ENCODE measurements at regions not wholly inside any gene's neighbourhood (a gene's known extent, or its start where the extent isn't known, plus 50 kb on each side); places are given as distances from the start of the nearest gene placed in this dataset.

DNA sequence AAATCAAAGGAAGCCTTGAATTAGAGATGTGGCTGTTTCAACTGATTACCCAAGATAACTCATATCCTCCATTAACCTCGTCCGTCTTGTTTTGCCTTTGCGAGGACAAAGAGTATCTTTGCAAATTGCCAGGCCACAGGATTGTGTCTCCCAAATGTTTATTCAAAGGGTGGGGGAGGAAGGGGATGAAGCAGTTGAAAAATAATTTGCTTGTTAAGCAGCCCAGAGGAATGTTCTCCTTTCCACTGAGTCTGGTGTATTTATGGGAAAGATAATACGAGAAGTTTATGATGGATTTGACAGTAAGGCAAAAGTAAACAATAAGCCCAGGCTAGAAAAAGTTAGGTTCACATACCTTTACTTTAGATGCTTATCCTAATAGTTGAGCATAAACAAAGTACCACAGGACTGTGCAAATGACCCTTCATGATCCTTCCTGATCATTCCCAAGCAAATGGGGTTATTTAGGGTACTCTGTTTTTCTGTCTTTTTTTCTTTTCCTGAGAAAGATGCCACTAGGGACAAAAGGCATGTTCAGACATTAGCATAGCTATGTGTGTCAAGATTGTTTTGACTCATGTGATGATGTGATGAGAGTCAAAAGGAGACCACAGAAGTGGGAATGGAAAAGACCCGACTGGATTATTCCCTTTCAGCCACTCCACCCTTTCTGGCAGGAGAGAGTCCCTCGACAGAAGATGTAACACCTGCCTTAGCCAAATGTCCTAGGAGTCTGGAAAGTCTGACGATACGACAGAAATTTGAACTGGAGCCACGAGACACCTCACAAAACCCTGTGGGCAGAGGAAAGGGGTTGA lies 243.0 kb upstream of the GLI3 start:
- no peak for DNase-seq (ENCODE audit: low read depth, low spot score)

DNA sequence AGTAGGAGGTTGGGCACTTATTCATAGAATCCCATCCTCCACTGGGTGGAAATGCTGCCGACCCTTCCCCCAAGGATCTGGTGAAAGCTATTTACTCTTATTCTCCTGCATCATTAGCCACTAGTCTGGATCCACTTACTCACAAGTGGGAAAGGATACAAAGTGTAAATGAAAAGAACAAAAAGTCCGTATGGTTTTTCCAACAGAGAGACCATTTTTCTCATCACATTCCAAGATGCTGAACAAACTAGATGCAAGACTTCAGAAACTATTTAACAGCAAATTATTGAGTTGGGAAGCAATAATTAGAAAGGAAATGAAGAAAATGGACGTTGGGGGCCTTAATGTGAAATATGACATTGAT lies 242.4 kb upstream of the GLI3 start:
- DNase-seq (ENCODE audit: low read depth, low spot score), result no peak
- no peak overlapping the region for H3K4me3 ChIP-seq (ENCODE audit: low read length)

More for the DNA sequence above, 243.0 kb upstream of the GLI3 start:
- no peak overlapping the region for H3K4me3 ChIP-seq (ENCODE audit: low read length)

DNA sequence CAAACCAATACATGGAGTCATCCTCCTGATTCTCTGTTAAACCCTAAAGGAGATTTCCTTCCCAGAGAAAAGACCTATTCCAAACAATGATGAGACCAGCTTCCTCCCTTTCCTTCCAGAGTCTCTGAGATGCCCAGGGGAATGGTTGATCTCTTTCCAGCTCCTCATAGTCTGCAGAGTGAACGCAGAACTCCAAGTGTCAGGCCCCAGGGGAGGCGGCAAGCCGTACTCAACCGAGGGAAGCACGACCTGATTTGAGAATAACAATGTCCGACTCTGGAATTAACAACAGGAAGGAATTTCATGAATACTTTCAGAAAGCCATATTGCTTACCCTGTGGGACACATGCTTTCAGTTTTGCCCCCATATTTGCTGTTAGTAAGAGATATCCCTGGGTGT lies 241.7 kb upstream of the GLI3 start:
- no peak for DNase-seq (ENCODE audit: low read depth, low spot score)
- no peak overlapping the region for H3K4me3 ChIP-seq (ENCODE audit: low read length)

DNA sequence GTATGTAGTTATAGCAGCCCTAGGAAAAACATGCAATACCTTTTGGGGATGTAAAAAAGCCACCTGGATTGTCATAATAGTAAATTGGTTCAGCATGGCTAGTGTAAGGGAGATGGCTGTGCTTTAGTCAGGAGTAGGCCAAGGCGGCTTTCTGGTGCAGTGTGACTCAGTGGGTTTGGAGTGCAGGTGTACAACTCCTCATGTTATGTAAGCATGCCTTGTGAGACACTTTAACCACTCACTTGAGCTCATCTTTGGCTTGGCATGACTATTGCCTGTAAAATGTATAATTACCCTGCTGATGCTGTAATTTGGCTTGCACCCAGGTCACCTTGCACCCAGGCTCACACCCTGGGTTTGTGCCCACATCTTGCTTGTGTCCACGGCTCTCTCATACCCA lies 239.2 kb upstream of the GLI3 start:
- H3K4me3 ChIP-seq (ENCODE audit: low read length), result no peak overlapping the region
- no peak for DNase-seq (ENCODE audit: low read depth, low spot score)

DNA sequence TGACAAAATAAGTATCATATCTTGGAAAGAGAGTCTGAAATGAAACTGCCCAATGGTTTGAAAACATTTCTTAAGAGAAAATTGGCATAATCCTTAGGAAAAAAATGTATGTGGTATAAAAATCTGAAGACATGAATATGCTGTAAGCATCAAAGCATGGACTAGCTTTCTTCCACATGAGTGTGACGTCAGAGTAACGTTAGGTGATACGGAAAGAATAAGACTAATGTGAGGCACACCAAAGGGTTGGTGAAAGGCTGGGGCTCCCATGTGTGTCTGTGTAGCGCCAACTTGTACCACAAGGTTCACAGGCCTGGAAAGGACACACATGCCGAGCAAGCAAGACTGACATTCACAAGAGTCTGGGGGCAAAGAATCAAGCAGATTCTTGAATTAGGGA lies 238.1 kb upstream of the GLI3 start:
- H3K4me3 ChIP-seq (ENCODE audit: low read length), result no peak overlapping the region
- DNase-seq (ENCODE audit: low read depth, low spot score), result no peak

DNA sequence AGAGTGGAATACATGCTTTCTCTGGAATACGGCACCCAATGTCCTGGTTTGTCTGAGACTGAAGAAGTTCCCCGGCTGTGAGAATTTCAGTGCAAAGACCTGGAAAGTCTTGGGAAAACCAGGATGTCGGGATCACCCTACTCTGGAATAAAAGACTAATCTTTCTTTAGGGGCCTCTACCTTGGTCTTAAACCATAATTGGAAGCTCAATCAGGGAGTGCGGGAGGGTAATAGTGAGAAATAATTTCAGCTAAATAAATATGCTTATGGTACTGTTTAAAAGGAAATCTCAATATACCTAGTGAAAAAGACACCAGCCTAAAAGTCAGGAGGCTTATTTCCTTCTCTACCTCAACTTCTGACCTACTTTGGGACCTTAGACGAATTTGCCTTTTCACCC lies 236.1 kb upstream of the GLI3 start:
- no peak for DNase-seq (ENCODE audit: low read depth, low spot score)
- H3K4me3 ChIP-seq (ENCODE audit: low read length), result no peak overlapping the region

DNA sequence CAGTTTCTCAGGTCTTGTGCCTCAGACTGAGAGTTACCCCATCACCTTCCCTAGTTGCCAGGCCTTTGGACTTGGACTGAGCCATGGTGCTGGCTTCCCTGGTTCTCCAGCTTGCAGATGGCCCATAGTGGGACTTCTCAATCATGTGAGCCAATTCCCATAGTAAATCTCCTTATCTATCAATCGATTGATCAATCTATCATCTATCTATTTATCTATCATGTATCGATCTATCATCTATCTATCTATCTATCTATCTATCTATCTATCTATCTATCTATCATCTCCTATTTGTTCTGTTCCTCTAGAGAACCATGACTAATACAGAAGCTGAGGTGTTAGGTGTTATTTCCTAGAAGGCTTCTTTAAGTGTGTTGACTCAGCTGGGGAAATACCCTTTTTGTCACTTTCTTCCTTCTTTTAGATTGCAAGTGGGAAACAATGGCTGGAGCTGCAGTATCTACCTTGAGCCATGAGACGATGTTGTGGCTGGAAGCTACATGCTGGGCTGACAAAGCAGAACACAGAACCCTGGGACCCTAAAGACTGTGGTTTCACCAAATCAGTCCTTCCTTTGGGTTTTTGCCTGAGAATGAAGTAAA lies 234.7 kb upstream of the GLI3 start:
- no peak for DNase-seq (ENCODE audit: low read depth, low spot score)

DNA sequence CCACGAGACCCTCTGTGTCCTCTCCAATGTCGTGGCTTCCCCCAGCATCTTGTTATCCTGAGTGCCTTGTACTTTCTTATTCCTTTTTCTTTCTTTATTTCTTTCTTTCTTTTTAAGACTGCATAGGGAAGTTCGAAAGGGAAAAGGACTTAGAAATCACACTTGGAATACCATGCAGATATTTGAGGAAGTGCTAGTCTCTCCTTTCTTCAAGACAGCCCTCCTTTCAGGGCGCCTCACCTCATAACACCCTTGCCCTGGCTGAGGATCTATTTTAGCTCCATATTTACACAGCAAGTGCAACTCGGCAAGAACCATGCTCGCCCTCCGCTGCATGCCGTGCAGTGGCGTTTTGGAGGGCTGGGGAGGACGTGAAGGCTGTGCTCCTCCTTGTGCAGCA lies 232.3 kb upstream of the GLI3 start:
- H3K4me3 ChIP-seq (ENCODE audit: low read length), result no peak overlapping the region
- DNase-seq (ENCODE audit: low read depth, low spot score), result no peak

More for the DNA sequence above, 234.7 kb upstream of the GLI3 start:
- no peak overlapping the region for H3K4me3 ChIP-seq (ENCODE audit: low read length)

DNA sequence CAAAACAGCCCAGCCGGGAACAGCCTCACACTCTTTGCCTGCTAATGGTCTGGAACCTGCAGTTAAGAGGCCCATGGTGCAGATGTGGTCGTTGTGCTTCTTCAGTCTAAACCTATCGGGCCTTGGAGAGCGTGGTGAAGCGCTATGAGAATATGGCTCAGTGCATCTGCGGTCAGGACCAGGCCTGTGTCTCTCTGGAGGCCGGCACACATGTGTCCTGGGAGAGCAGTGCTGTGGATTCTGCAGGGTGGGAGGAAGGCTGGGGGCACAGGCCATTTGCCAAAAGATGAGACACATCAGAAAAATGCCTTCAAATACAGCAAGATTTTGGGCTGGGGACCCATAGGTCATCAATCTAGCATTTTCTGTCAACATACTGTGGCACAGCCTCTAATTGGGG lies 231.5 kb upstream of the GLI3 start:
- DNase-seq (ENCODE audit: low read depth, low spot score), result no peak
- H3K4me3 ChIP-seq (ENCODE audit: low read length), result no peak overlapping the region

DNA sequence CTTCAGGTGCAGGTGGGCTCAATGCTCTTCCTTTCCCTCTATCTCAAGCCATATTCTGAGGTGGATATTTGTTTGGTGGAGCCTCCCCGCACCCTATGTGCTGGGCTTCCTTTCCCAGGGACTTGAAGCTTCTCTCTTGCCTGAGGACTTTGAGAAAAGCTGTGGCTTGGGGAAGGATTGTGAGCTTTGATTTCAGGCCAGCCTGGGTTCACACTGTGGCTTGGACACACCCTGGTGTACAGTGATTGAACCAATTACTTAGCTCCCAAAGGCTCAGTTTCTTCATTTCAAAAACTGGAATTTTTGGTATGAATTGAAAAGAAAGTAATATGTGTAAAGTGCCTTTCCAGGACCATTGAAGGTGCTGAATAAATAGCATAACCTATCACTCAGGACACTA lies 224.5 kb upstream of the GLI3 start:
- no peak for DNase-seq (ENCODE audit: low read depth, low spot score)

DNA sequence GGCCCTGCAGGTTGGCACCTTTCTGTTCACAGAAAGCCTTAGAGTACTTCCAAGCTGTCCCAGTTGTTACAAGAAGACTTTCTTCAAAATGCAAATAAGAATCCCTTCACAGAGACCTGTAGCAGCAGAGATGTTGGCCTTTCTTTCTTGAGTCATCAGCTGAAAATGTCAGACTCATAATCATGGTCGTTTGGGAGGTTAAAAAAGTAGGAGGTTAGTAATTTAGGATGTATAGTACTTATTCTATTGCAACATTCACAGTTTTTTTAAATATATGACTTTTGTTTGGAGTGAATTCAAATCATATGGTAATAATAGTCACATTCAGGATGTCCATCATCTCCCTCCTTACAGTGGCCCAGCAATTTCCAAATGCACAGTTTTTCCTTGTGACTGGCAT lies 223.9 kb upstream of the GLI3 start:
- no peak for DNase-seq (ENCODE audit: low read depth, low spot score)

More for the DNA sequence above, 224.5 kb upstream of the GLI3 start:
- H3K4me3 ChIP-seq (ENCODE audit: low read length), result no peak overlapping the region

DNA sequence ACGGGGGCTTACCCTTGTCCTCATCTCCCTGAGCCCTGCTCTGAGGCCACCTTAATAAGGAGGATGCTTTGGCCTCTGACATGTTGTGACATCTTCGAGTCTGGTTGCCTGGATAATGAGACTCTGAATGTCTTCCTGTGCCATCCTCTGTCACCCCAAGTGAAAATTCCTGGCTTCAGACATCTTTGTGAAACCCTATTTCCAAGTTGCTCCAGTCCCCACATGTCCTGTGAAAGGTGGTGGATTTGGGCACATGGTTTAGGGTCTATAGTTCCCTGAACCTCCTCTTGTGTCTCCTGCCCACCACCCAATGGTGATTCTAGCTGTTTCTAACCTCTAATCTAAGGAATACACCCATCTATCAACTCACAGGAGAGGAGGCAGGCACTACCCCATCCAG lies 223.1 kb upstream of the GLI3 start:
- no peak for DNase-seq (ENCODE audit: low read depth, low spot score)
- H3K4me3 ChIP-seq (ENCODE audit: low read length), result no peak overlapping the region

More for the DNA sequence above, 223.9 kb upstream of the GLI3 start:
- H3K4me3 ChIP-seq (ENCODE audit: low read length), result no peak overlapping the region

DNA sequence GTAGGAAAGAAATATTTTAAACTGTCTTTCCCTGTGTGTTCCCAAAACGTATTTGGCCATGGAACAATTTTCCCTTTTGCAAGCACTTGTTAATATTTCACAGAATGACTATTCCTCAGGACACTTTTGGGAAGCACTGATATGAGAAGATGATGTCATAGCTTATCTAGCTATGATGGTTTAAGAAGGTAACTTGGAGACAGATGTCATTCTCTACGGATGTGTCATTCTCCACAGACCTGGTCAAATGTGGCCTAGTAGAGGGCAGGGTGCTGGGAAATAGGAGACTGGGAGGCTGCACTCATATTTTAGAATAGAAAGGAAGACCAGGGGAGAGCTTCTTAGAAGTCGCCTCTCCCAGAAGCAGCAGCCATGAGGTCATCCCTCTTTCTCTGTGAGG lies 220.7 kb upstream of the GLI3 start:
- no peak for DNase-seq (ENCODE audit: low read depth, low spot score)
- no peak overlapping the region for H3K4me3 ChIP-seq (ENCODE audit: low read length)

DNA sequence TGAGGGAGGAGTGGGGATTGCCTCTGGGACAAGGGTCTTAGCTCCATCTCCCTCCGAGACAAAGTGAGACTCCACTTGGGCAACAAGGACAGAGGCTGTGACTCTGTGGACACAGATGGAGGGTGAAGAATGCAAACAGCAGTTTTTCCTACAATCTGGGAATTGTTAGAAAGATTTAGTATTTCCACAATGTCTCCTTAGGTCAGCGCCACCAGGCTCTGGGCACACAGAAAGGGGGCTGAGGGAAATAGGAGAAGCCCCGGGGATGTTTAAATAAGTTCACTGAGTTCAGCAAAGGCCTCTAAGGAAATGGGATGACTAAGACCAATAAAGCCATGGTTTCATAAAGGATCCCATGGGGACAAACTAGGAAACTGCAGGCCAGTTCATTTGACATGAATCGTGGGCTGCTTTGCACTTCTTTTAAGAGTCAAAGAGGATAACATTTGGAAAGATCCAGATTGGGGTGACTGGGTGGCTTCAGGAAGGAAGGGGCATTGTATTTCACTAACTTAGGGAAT lies 219.8 kb upstream of the GLI3 start:
- no peak overlapping the region for H3K4me3 ChIP-seq (ENCODE audit: low read length)
- DNase-seq (ENCODE audit: low read depth, low spot score), result no peak

DNA sequence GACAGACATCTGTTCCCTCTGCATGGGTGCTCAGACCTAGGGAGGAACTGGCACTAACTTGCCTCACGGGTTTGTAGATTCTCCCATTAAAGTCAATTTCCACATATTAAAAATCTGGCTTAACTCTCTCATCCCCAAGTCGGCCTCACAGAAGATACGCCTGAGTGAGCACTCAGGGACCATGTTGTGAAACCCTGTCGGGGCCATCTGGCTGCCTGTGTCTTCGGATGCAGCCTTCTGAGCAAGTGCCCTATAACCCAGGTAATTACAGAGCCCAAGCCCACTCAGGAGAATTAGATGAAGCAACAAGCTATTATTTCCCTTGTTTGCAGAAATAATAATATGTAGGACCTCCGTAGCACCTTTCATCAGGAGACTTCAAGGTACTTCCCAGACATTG lies 219.3 kb upstream of the GLI3 start:
- no peak overlapping the region for H3K4me3 ChIP-seq (ENCODE audit: low read length)
- no peak for DNase-seq (ENCODE audit: low read depth, low spot score)

DNA sequence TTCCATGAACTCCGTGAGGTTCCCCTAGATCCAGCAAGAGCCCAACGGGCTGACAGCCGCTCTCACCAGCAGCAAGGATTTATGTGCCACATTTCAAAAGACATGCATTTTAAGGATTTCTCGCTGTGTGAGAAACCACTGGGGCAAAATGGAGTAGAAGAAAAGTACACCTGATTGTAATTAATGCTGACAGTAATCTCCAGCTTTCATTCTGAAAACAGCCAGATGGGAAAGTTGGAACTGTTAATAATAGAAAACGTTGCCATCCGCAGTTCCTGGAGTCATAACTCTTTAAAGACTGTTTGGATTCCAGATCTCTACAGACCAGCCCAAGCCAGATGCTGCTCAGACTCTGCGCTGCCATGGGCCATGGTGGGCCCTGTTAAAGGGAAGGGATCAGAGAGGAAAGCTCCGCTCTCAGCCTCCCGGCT lies 216.9 kb upstream of the GLI3 start:
- H3K4me3 ChIP-seq (ENCODE audit: low read length), result no peak overlapping the region
- no peak for DNase-seq (ENCODE audit: low read depth, low spot score)

DNA sequence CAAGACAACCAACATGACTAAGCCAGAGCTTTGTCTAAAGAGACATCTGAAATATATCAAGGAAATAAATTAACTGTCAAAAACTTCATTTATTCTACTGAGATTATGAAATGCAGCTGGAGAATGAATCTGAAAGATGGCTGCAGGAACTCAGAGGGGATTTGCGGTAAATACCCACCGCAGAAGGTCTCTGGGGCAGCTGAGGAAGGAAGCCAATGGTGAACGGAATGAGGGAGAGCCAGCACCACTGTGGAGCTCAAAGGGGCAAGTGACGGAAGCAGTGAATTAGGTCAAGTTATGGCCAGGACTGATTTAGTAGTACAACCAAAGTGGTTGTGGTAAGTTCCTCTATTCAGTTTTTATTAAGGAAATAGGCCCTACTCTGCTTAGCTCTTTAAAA lies 215.3 kb upstream of the GLI3 start:
- no peak for DNase-seq (ENCODE audit: low read depth, low spot score)
- H3K4me3 ChIP-seq (ENCODE audit: low read length), result no peak overlapping the region

DNA sequence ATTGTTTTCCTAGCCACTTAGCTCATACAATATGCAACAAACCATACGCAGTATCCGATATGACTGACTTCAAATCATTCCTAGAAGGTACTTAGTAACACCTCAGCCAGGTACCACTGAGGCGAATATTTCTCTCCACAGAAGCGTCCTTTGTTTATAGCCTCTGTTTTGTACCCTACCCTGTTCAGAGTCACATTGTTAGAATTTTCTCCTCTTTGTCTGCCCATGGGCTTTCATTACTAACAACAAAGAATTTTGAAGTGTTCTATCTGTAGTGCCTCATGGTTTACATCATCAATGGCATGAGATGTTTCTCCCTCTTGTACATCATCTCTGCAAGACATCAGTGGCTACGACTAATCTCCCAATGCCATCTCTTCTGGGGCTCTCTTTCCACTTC lies 212.4 kb upstream of the GLI3 start:
- H3K4me3 ChIP-seq (ENCODE audit: low read length), result no peak overlapping the region
- DNase-seq (ENCODE audit: low read depth, low spot score), result no peak

DNA sequence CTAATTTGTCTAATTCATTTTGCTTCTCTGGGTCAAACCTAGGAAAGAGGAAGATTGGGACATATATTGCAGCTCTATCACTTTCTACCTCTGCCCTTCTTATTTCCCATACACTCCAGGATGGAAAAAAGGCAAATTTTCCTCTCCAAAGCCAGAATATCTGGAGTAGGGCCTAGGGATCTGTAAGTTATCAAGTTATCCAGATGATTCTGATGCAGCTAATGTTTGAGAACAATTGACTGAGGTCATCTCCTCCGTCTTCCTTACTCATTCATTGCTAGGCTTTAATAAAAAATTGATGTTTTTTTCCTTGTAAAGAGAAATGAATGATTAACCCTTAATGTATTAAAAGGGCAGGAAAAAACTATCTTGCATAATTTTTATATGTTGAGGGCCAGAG lies 211.9 kb upstream of the GLI3 start:
- no peak for DNase-seq (ENCODE audit: low read depth, low spot score)
- no peak overlapping the region for H3K4me3 ChIP-seq (ENCODE audit: low read length)

DNA sequence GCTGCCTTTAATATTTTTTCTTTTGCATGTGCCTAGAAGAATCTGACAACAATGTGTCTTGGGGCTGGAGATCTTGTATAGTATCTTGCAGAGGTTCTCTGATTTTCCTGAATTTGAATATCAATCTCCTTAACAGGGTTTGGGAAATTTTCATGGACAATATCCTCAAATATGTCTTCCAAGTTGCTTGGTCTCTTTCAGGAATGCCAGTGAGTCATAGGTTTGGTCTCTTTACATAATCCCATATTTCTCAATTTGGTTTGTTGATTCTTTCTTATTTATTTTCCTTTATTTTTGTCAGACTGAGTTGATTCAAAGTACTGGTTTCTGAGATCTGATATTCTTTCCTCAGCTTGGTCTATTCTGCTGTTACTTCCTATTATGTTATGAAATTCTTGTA lies 208.7 kb upstream of the GLI3 start:
- H3K4me3 ChIP-seq (ENCODE audit: low read length), result no peak overlapping the region

DNA sequence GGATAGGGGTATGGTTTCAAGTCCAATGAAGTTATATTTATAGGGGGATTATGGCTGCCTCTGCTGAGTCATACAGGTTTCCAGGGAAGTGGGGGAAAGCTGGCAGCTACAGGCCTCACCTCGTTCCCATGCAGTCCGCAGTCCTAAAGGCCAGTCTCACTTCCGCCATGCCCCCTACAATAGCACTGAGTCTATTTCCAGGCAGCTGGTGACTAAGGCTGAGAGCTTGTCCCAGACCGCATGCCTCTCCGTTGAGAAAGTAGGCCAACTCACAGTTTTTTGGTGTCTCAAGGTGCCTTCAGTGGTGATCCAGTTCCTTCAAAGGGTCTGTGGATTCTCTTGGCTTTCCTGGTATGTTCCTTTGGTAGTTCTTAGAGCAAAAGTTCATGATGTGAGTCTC lies 203.9 kb upstream of the GLI3 start:
- DNase-seq (ENCODE audit: low read depth, low spot score), result no peak
- H3K4me3 ChIP-seq (ENCODE audit: low read length), result no peak overlapping the region

More for the DNA sequence above, 208.7 kb upstream of the GLI3 start:
- no peak for DNase-seq (ENCODE audit: low read depth, low spot score)
